ENCODE measurements at regions not wholly inside any gene's neighbourhood (a gene's known extent, or its start where the extent isn't known, plus 50 kb on each side); places are given as distances from the start of the nearest gene placed in this dataset.

GRCh38 chr6:53429401-53429800, 80.7 kb upstream of the ELOVL5 start:
- intact Hi-C loops (cut with micrococcal nuclease; ENCODE audit: unreplicated experiment) (loop anchor here (5.0 kb wide), 1 partner anchor 33 kb away; no protein-coding TSS in a partner anchor), in situ Hi-C loops (cut with MboI) (no loop called here)
- BruUV-seq (replicated peaks), result no TSS peak
- RAD21 ChIA-PET (ENCODE audit: unreplicated experiment), result interaction anchor here (0.9 to 8.7 kb wide), 9 partner anchors 9 to 240 kb away, joined by 3 to 125 read pairs (median 7); no protein-coding TSS in a partner anchor
- H3K27me3 ChIP-seq (replicated peaks in 1 of 2; ENCODE audit: control insufficient read depth in 2 of 2, insufficient read depth in 2 of 2, low read length in 1 of 2), result 0 out of 4 replicates have a peak, but pooled peaks cover 0 to 4% of the 10 kb centered on the region in 2 experiments
- no peaks in the 10 kb centered on the region for H3K36me3 ChIP-seq (ENCODE audit: control insufficient read depth in 2 of 2, insufficient read depth in 2 of 2, low read length in 1 of 2)
- H3K4me3 ChIP-seq, result no peak overlapping the region
- no peaks in the 10 kb centered on the region for H4K20me1 ChIP-seq (ENCODE audit: control insufficient read depth, insufficient read depth)
- peak; percentile 3 for ATAC-seq
- DNase-seq (ENCODE audit: low read depth, low spot score), result no peak
- H3K4me1 ChIP-seq (ENCODE audit: control insufficient read depth, insufficient read depth, low read length), result peaks cover 4% of the 10 kb centered on the region; the same call in 1 of the 2 replicates
- H3K4me2 ChIP-seq (ENCODE audit: control insufficient read depth, insufficient read depth), result no peak overlapping the region
- CTCF ChIA-PET, result interaction anchor here (0.5 to 13.1 kb wide), 17 partner anchors 8 to 257 kb away, joined by 3 to 225 read pairs (median 5); no protein-coding TSS in a partner anchor
- H3K9ac ChIP-seq (ENCODE audit: control insufficient read depth, insufficient read depth, low read length), result no peak overlapping the region
- no peak overlapping the region for H3K27ac ChIP-seq (ENCODE audit: control insufficient read depth, insufficient read depth)
- no peak for FAIRE-seq
- SMC1A ChIA-PET (ENCODE audit: uncharacterized antibody, unreplicated experiment), result interaction anchor here (0.9 to 7.4 kb wide), 19 partner anchors 10 to 256 kb away, joined by 3 to 130 read pairs (median 6); no protein-coding TSS in a partner anchor
- POLR2A ChIA-PET, result interaction anchor here (1.0 to 5.4 kb wide), 9 partner anchors 10 to 257 kb away, joined by 3 to 31 read pairs (median 4); partner anchors contain the start of gene ELOVL5
- no peak overlapping the region for H2AFZ ChIP-seq (ENCODE audit: control insufficient read depth, low read depth, low read length)
- H3K79me2 ChIP-seq (ENCODE audit: control insufficient read depth, insufficient read depth, low read length), result no peaks in the 10 kb centered on the region
- no peaks in the 10 kb centered on the region for H3K9me3 ChIP-seq (replicated peaks; ENCODE audit: control insufficient read depth, insufficient read depth, low read length)
- peak; percentile 29; the same call in 1 of the 2 replicates for TF ChIP-seq ATF7 (IDR thresholded peaks at IDR 0.05; ENCODE audit: low read depth)
- TF ChIP-seq EP300 (IDR thresholded peaks at IDR 0.05; ENCODE audit: borderline replicate concordance in 1 of 2, control insufficient read depth in 1 of 2, low read depth in 2 of 2, low read length in 2 of 2), result 0 out of 4 replicates have a peak, but pooled peaks of 1 of the 2 experiments have one; percentile 14
- no peak for TF ChIP-seq FOXK2 (IDR thresholded peaks at IDR 0.05)
- no peak for TF ChIP-seq MLLT1 (IDR thresholded peaks at IDR 0.05)
- peak; percentile 73 for TF ChIP-seq MTA2 (IDR thresholded peaks at IDR 0.05; ENCODE audit: low read depth)
- no peak for TF ChIP-seq E4F1 (IDR thresholded peaks at IDR 0.05; ENCODE audit: borderline replicate concordance, partially characterized antibody)
- TF ChIP-seq CHD4 (IDR thresholded peaks at IDR 0.05), result no peak
- TF ChIP-seq IKZF2 (IDR thresholded peaks at IDR 0.05), result no peak; a peak in 2 of 4 replicates
- TF ChIP-seq PAX8 (IDR thresholded peaks at IDR 0.05), result no peak
- no peak for TF ChIP-seq ATF2 (IDR thresholded peaks at IDR 0.05; ENCODE audit: low read length)
- TF ChIP-seq IKZF1 (conservative IDR thresholded peaks at IDR 0.05), result peak; percentile 8; the same call in 1 of the 2 replicates
- peak; percentile 30; the same call in 1 of the 2 replicates for TF ChIP-seq ZNF384 (IDR thresholded peaks at IDR 0.05; ENCODE audit: borderline replicate concordance, low read depth, low read length)
- TF ChIP-seq RAD51 (IDR thresholded peaks at IDR 0.05), result no peak
- no peak for TF ChIP-seq CUX1 (IDR thresholded peaks at IDR 0.05; ENCODE audit: insufficient replicate concordance, low read depth, low read length)

All from GM12878 (cell line).